GM19455 (cell line): ENCODE measurements at regions not wholly inside any gene's neighbourhood (a gene's known extent, or its start where the extent isn't known, plus 50 kb on each side); places are given as distances from the start of the nearest gene placed in this dataset.
"Not testable (repeated sequence)": the region's sequence is repeated elsewhere in the genome, so short reads cannot be mapped to it uniquely, and the experiment has no call there.

Experiments used
- ATAC-seq: cut with Tn5 transposase; IDR thresholded peaks from one replicate; pipeline ENCODE4 v1.9.1; 2021; ENCODE audit not compliant: unreplicated experiment

GRCh38 chr7:149992366-149992765, 118.6 kb downstream of the ATP6V0E2 start:
- ATAC-seq: not testable (repeated sequence)

GRCh38 chr7:149995369-149996026, 121.7 kb downstream of the ATP6V0E2 start:
- ATAC-seq: not testable (repeated sequence)

- not testable (repeated sequence) for ATAC-seq
These were observed 127.2 kb downstream of the ATP6V0E2 start for GRCh38 chr7:150000780-150001599.

GRCh38 chr7:150003304-150003810, 129.6 kb downstream of the ATP6V0E2 start:
- ATAC-seq: no peak

GRCh38 chr7:150003973-150004372, 130.2 kb downstream of the ATP6V0E2 start:
- not testable (repeated sequence) for ATAC-seq

GRCh38 chr7:150004843-150005242, 131.1 kb downstream of the ATP6V0E2 start:
- not testable (repeated sequence) for ATAC-seq

GRCh38 chr7:150009620-150010303, 136.0 kb downstream of the ATP6V0E2 start:
- not testable (repeated sequence) for ATAC-seq

- ATAC-seq: not testable (repeated sequence)
These were observed 143.0 kb downstream of the ATP6V0E2 start for GRCh38 chr7:150016651-150017189.

GRCh38 chr7:150020210-150020609, 146.4 kb downstream of the ATP6V0E2 start:
- ATAC-seq: not testable (repeated sequence)

- not testable (repeated sequence) for ATAC-seq
These were observed 151.1 kb downstream of the ATP6V0E2 start for GRCh38 chr7:150024550-150025490.

- ATAC-seq: not testable (repeated sequence)
These were observed 152.0 kb downstream of the ATP6V0E2 start for GRCh38 chr7:150025802-150026201.

GRCh38 chr7:150028344-150029012, 154.7 kb downstream of the ATP6V0E2 start:
- not testable (repeated sequence) for ATAC-seq

- not testable (repeated sequence) for ATAC-seq
These were observed 155.2 kb downstream of the ATP6V0E2 start for GRCh38 chr7:150029013-150029389.

GRCh38 chr7:150031733-150032132, 158.0 kb downstream of the ATP6V0E2 start:
- not testable (repeated sequence) for ATAC-seq

- ATAC-seq: not testable (repeated sequence)
These were observed 159.9 kb downstream of the ATP6V0E2 start for GRCh38 chr7:150033711-150034110.

GRCh38 chr7:150035769-150036168, 162.0 kb downstream of the ATP6V0E2 start:
- ATAC-seq: not testable (repeated sequence)

GRCh38 chr7:150039061-150039460, 165.3 kb downstream of the ATP6V0E2 start:
- ATAC-seq: not testable (repeated sequence)

- not testable (repeated sequence) for ATAC-seq
These were observed 168.5 kb downstream of the ATP6V0E2 start for GRCh38 chr7:150042281-150042680.

GRCh38 chr7:150044771-150045170, 171.0 kb downstream of the ATP6V0E2 start:
- ATAC-seq: not testable (repeated sequence)
